ENCODE measurements at regions not wholly inside any gene's neighbourhood (a gene's known extent, or its start where the extent isn't known, plus 50 kb on each side); places are given as distances from the start of the nearest gene placed in this dataset.
"Not testable (repeated sequence)": the region's sequence is repeated elsewhere in the genome, so short reads cannot be mapped to it uniquely, and the experiment has no call there.

DNA sequence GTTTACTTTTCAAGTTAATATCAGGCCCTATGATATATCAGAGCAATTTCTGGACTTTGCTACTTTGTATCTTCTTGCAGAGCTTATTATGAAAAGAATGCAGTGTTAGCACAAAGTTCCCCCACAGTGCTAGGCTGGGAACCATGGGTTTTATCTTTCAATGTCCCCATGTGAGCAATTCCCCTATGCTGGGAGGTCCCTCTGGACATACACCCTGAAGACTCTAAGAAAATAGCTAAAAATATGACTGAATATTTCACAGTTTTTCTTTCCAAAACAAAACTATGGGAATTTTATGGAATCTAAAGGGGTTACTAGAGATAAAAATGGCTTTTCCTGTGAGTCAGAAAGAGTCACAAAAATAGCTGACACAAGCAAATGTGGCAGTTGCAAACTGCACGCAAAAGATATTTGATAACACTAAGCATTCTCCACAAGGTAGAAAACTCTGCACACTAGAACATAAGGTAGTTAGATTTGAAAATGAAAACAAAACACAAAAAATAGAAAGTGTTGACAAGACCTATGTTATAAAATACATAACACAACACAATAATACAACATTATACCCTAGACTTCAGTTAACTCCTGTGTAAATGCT is 487.5 kb upstream of the GRIN3A start:
- intact Hi-C loops (cut with DNase I), result no loop called here
- Histone ChIP-seq H3K27ac (no peak overlapping the region), H3K27me3 (no peaks in the 10 kb centered on the region), H3K36me3 (no peaks in the 10 kb centered on the region), H3K9me3 (no peaks in the 10 kb centered on the region), H3K4me1 (no peaks in the 10 kb centered on the region), H3K4me3 (no peak overlapping the region)
- DNase-seq (no peak), ATAC-seq (no peak)
- no peak for TF ChIP-seq CTCF (IDR thresholded peaks at IDR 0.05)

DNA sequence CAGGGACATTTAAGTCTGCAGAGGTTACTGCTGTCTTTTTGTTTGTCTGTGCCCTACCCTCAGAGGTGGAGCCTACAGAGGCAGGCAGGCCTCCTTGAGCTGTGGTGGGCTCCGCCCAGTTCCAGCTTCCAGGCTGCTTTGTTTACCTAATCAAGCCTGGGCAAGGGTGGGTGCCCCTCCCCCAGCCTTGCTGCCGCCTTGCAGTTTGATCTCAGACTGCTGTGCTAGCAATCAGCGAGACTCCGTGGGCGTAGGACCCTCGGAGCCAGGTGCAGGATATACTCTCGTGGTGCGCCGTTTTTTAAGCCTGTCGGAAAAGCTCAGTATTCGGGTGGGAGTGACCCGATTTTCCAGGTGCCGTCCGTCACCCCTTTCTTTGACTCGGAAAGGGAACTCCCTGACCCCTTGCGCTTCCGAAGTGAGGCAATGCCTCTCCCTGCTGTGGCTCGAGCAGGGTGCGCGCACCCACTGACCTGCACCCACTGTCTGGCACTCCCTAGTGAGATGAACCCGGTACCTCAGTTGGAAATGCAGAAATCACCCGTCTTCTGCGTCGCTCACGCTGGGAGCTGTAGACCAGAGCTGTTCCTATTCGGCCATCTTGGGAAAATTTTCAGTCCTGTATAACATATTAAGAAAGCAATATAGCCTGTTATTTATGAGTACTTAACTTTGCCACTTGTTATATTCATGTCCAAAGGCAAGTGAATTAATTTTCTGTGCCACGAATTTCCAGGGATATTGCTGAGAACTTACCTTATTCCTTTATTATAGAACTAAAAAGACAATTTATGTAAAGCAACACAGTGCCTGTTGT is 485.1 kb upstream of the GRIN3A start:
- intact Hi-C loops (cut with DNase I); DNase-seq; ATAC-seq; H3K36me3 ChIP-seq; H3K27ac ChIP-seq; H3K9me3 ChIP-seq; H3K27me3 ChIP-seq; H3K4me3 ChIP-seq; H3K4me1 ChIP-seq: not testable (repeated sequence)

DNA sequence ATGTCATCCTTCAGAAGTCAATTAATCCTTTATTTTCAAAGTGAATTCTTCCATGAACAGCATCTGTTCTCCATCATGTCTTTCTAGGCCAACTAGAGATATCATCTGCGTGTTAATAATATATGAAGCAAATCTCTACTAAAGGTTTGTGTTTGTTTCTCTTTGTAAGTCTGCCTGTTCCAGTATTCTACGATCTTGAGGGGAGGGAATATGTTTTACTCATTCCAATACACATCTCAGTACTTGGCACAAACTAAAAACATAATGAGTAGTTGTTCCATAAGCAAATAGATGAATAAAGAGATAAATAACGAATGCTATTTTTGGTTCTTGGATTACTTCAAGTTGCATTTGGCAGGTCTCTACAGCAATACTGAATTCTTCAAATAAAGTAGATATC is 470.7 kb upstream of the GRIN3A start:
- Histone ChIP-seq H3K9me3 (no peaks in the 10 kb centered on the region), H3K4me3 (no peak overlapping the region), H3K27me3 (no peaks in the 10 kb centered on the region), H3K36me3 (no peaks in the 10 kb centered on the region), H3K4me1 (no peaks in the 10 kb centered on the region), H3K27ac (no peak overlapping the region)
- no peak for DNase-seq
- intact Hi-C loops (cut with DNase I), result no loop called here
- ATAC-seq, result no peak
- TF ChIP-seq CTCF (IDR thresholded peaks at IDR 0.05), result no peak

DNA sequence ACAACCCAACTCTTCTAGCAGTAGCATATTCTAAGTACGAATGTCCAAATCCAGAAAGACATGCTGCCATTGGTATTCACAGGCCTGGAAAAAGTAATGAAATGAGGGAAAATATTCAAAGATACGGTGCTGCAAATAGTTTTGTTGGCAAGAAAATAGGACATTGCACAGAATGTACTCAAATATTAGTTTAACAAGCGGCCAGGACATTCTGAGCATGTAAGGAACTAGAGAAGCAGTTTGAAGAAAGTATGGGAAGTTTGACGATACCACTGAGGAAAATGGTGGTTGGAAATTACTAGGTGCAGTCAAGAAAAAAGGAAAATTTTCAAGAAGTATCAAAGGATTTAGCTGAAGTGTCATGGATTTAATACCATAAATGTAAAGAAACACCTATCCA is 468.0 kb upstream of the GRIN3A start:
- H3K4me3 ChIP-seq, result no peak overlapping the region
- DNase-seq, result no peak
- no peaks in the 10 kb centered on the region for H3K27me3 ChIP-seq
- intact Hi-C loops (cut with DNase I), result no loop called here
- H3K4me1 ChIP-seq, result no peaks in the 10 kb centered on the region
- TF ChIP-seq CTCF (IDR thresholded peaks at IDR 0.05), result no peak
- no peaks in the 10 kb centered on the region for H3K9me3 ChIP-seq
- ATAC-seq, result no peak
- no peak overlapping the region for H3K27ac ChIP-seq
- H3K36me3 ChIP-seq, result no peaks in the 10 kb centered on the region

- Histone ChIP-seq H3K4me3 (no peak overlapping the region), H3K27ac (no peak overlapping the region), H3K9me3 (no peaks in the 10 kb centered on the region), H3K27me3 (no peaks in the 10 kb centered on the region), H3K36me3 (no peaks in the 10 kb centered on the region), H3K4me1 (no peaks in the 10 kb centered on the region)
- intact Hi-C loops (cut with DNase I), result no loop called here
- ATAC-seq, result no peak
- no peak for DNase-seq
- TF ChIP-seq CTCF (IDR thresholded peaks at IDR 0.05), result no peak
Observed at GRCh38 chr9:102205251-102205650, 466.8 kb upstream of the GRIN3A start.

GRCh38 chr9:102202126-102202525 is 463.7 kb upstream of the GRIN3A start:
- DNase-seq (no peak), ATAC-seq (no peak)
- Histone ChIP-seq H3K4me1 (no peaks in the 10 kb centered on the region), H3K27me3 (no peaks in the 10 kb centered on the region), H3K9me3 (no peaks in the 10 kb centered on the region), H3K4me3 (no peak overlapping the region), H3K27ac (no peak overlapping the region), H3K36me3 (no peaks in the 10 kb centered on the region)
- intact Hi-C loops (cut with DNase I), result no loop called here
- no peak for TF ChIP-seq CTCF (IDR thresholded peaks at IDR 0.05)

Data from upper lobe of right lung (tissue), 1 donor.